ENCODE measurements at regions not wholly inside any gene's neighbourhood (a gene's known extent, or its start where the extent isn't known, plus 50 kb on each side); places are given as distances from the start of the nearest gene placed in this dataset.

DNA sequence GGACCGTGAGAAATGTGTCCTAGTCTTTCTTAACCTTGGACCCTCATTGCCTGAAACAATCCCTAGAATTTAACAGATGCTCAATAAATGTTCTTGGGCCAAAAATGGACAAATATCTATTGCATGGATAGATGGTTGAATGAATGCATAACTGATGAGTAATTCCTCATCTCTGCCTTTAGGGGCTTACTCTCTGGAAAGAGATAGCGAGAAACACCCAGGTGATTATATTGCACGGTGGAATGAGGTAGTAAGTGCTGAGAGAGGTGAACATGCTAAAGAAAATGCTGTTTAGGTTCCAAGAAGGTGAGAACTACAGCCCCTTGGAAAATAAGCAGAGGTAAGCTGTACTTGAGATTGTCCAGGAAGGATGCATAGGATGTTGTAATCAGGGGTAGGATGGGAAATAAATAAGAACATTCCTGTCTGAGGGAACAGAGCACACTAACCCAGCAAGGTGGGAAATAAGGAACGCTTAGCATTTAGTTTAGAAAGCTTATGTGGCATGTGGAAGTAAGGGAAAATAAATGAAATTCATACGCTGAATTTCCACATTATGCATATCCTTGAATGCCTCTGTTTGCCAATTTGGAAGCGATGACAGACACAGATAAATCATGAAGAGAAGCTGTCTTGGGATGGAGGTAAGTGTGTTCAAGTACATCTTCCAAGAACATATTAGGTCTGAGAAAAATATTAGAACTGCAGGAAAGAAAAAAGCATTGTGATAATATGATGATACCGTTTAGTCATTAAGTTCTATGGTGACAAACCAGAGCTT lies 426.6 kb downstream of the ARHGEF28 start:
- ChIA-PET CTCF (interaction anchor here (0.6 to 0.9 kb wide), 2 partner anchors 19 to 1492 kb away, joined by 3 read pairs; no protein-coding TSS in a partner anchor), POLR2A (no interaction called here)
- no peaks in the 10 kb centered on the region for H3K27me3 ChIP-seq (ENCODE audit: control insufficient read depth, insufficient read depth, low read length)
- H3K9me3 ChIP-seq (ENCODE audit: control insufficient read depth, insufficient read depth, low read length), result no peaks in the 10 kb centered on the region
- DNase-seq (ENCODE audit: low read depth, low spot score), result no peak
- H3K27ac ChIP-seq (ENCODE audit: low read depth, low read length), result no peak overlapping the region
- H3K4me3 ChIP-seq (ENCODE audit: low read depth, low read length), result no peak overlapping the region
- TF ChIP-seq CTCF (IDR thresholded peaks at IDR 0.05; ENCODE audit: low read depth, low read length), result no peak

GRCh38 chr5:74051076-74051475 lies 425.1 kb downstream of the ARHGEF28 start:
- no peak overlapping the region for H3K4me3 ChIP-seq (ENCODE audit: low read depth, low read length)
- H3K9me3 ChIP-seq (ENCODE audit: control insufficient read depth, insufficient read depth, low read length), result no peaks in the 10 kb centered on the region
- no peak for TF ChIP-seq CTCF (IDR thresholded peaks at IDR 0.05; ENCODE audit: low read depth, low read length)
- no peak overlapping the region for H3K27ac ChIP-seq (ENCODE audit: low read depth, low read length)
- CTCF ChIA-PET, result no interaction called here
- POLR2A ChIA-PET, result no interaction called here
- no peak for DNase-seq (ENCODE audit: low read depth, low spot score)
- no peaks in the 10 kb centered on the region for H3K27me3 ChIP-seq (ENCODE audit: control insufficient read depth, insufficient read depth, low read length)

DNA sequence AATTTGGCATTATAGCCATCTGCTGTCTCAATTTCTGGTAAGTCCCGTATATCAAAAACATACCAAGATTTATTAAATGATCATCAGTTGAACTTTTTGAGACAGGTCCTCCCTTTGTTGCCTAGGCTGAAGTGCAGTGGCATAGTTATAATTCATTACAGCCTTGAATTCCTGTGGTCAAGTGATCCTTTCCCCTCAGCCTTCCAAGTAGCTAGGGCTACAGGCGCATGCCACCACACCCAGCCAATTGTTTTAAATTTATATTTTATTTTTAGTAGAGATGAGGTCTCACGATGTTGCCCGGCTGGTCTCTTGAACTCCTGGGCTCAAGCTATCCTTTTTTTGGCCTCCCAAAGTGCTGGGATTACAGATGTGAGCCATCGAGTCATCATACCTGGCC lies 418.9 kb downstream of the ARHGEF28 start:
- no peak for DNase-seq (ENCODE audit: low read depth, low spot score)
- TF ChIP-seq CTCF (IDR thresholded peaks at IDR 0.05; ENCODE audit: low read depth, low read length), result no peak
- CTCF ChIA-PET, result interaction anchor here (0.6 to 1.2 kb wide), 4 partner anchors 9 to 432 kb away, joined by 3 to 4 read pairs (median 4); no protein-coding TSS in a partner anchor
- Histone ChIP-seq H3K27ac (ENCODE audit: low read depth, low read length) (no peak overlapping the region), H3K9me3 (ENCODE audit: control insufficient read depth, insufficient read depth, low read length) (no peaks in the 10 kb centered on the region), H3K4me3 (ENCODE audit: low read depth, low read length) (no peak overlapping the region), H3K27me3 (ENCODE audit: control insufficient read depth, insufficient read depth, low read length) (no peaks in the 10 kb centered on the region)
- POLR2A ChIA-PET, result interaction anchor here (0.7 kb wide), 1 partner anchor 107 kb away, joined by 5 read pairs; no protein-coding TSS in a partner anchor

DNA sequence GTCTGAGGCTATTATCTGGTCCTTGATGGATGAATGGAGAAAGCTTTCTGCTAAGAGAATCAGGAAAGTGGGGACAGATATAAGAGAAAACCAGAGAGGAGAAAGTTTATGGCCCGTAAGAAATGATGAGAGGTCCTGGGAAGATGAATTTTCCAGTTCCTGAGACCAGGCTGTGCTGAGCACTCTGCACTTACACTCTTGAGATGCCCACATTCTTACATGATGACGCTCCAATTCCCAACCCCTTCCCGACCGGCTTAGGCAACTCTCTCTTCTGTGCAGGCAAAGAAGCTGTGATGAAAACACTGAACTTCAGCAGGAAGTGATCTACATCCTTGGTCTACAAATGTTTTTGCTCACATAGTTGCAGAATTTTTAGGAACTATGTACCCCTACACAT lies 417.0 kb downstream of the ARHGEF28 start:
- POLR2A ChIA-PET, result interaction anchor here (0.6 kb wide), 2 partner anchors 500 to 588 kb away, joined by 3 read pairs; no protein-coding TSS in a partner anchor

More for the DNA sequence above, 417.0 kb downstream of the ARHGEF28 start:
- H3K4me3 ChIP-seq (ENCODE audit: low read depth, low read length), result no peak overlapping the region
- no peak for DNase-seq (ENCODE audit: low read depth, low spot score)
- H3K27me3 ChIP-seq (ENCODE audit: control insufficient read depth, insufficient read depth, low read length), result no peaks in the 10 kb centered on the region
- CTCF ChIA-PET, result interaction anchor here (1.0 kb wide), 1 partner anchor 600 kb away, joined by 3 read pairs; no protein-coding TSS in a partner anchor
- no peaks in the 10 kb centered on the region for H3K9me3 ChIP-seq (ENCODE audit: control insufficient read depth, insufficient read depth, low read length)
- H3K27ac ChIP-seq (ENCODE audit: low read depth, low read length), result no peak overlapping the region
- no peak for TF ChIP-seq CTCF (IDR thresholded peaks at IDR 0.05; ENCODE audit: low read depth, low read length)
